RWPE2 (cell line): ENCODE measurements at regions not wholly inside any gene's neighbourhood (a gene's known extent, or its start where the extent isn't known, plus 50 kb on each side); places are given as distances from the start of the nearest gene placed in this dataset.
"Not testable (repeated sequence)": the region's sequence is repeated elsewhere in the genome, so short reads cannot be mapped to it uniquely, and the experiment has no call there.

Experiments
- ATAC-seq: fragments of 200-7000 bp; cut with Tn5 transposase; 3 replicates; pipeline ENCODE4 v1.9.1; 2021; ENCODE audit warnings: low read depth
- DNase-seq: peaks from one replicate; pipeline ENCODE4 v3.0.0-alpha.2; 2020; ENCODE audit warnings: low spot score
- H3K27ac ChIP-seq: fragments of 450-650 bp; 2 replicates; pipeline ENCODE4 v1.5.1; 2017; ENCODE audit warnings: mild to moderate bottlenecking; ENCODE audit not compliant: poor library complexity, severe bottlenecking
- H3K27me3 ChIP-seq: fragments of 250-450 bp; sonication (Bioruptor Pico); 2 replicates; pipeline ENCODE4 v1.5.1; 2021; ENCODE audit warnings: mild to moderate bottlenecking, moderate library complexity; ENCODE audit not compliant: insufficient read depth, poor library complexity, severe bottlenecking
- H3K36me3 ChIP-seq: fragments of 250-450 bp; sonication (Bioruptor Pico); 2 replicates; pipeline ENCODE4 v1.5.1; 2020; ENCODE audit warnings: low read depth, mild to moderate bottlenecking, moderate library complexity
- H3K4me1 ChIP-seq: fragments of 250-450 bp; sonication (Bioruptor Pico); 2 replicates; pipeline ENCODE4 v1.5.1; 2021; ENCODE audit warnings: mild to moderate bottlenecking, moderate library complexity; ENCODE audit not compliant: insufficient read depth, poor library complexity, severe bottlenecking
- H3K4me3 ChIP-seq: fragments of 250-450 bp; sonication (Bioruptor Pico); 2 replicates; pipeline ENCODE4 v1.5.1; 2021; ENCODE audit warnings: mild to moderate bottlenecking, moderate library complexity; ENCODE audit not compliant: severe bottlenecking
- H3K9me3 ChIP-seq: fragments of 250-450 bp; sonication (Bioruptor Pico); 2 replicates; pipeline ENCODE4 v1.5.1; 2021; ENCODE audit warnings: mild to moderate bottlenecking, moderate library complexity; ENCODE audit not compliant: severe bottlenecking
- CTCF ChIP-seq: fragments of 450-650 bp; IDR thresholded peaks from one replicate; pipeline ENCODE4 v1.5.1; 2017; ENCODE audit warnings: mild to moderate bottlenecking, moderate library complexity; ENCODE audit not compliant: poor library complexity, severe bottlenecking

GRCh38 chr15:25245801-25246622, 192.8 kb downstream of the UBE3A start:
- Histone ChIP-seq H3K4me3 (no peak overlapping the region), H3K27ac (no peak overlapping the region), H3K9me3 (peaks cover 55% of the 10 kb centered on the region), H3K4me1 (no peaks in the 10 kb centered on the region), H3K36me3 (no peaks in the 10 kb centered on the region), H3K27me3 (no peaks in the 10 kb centered on the region)
- no peak for TF ChIP-seq CTCF
- ATAC-seq (no peak), DNase-seq (no peak)

GRCh38 chr15:25246641-25247406, 192.0 kb downstream of the UBE3A start:
- Histone ChIP-seq H3K27me3 (no peaks in the 10 kb centered on the region), H3K27ac (no peak overlapping the region), H3K9me3 (peaks cover 56% of the 10 kb centered on the region), H3K4me1 (no peaks in the 10 kb centered on the region), H3K4me3 (no peak overlapping the region), H3K36me3 (no peaks in the 10 kb centered on the region)
- no peak for ATAC-seq
- no peak for TF ChIP-seq CTCF
- DNase-seq: no peak

GRCh38 chr15:25247407-25248038, 191.3 kb downstream of the UBE3A start:
- Histone ChIP-seq H3K9me3 (peaks cover 56% of the 10 kb centered on the region), H3K27ac (no peak overlapping the region), H3K4me1 (no peaks in the 10 kb centered on the region), H3K27me3 (no peaks in the 10 kb centered on the region), H3K36me3 (no peaks in the 10 kb centered on the region), H3K4me3 (no peak overlapping the region)
- DNase-seq: no peak
- no peak for ATAC-seq
- no peak for TF ChIP-seq CTCF

- H3K27ac ChIP-seq, ATAC-seq, H3K27me3 ChIP-seq, DNase-seq, H3K4me1 ChIP-seq, H3K36me3 ChIP-seq, H3K4me3 ChIP-seq: not testable (repeated sequence)
- peaks cover 50% of the 10 kb centered on the region for H3K9me3 ChIP-seq
These were observed 190.7 kb downstream of the UBE3A start for GRCh38 chr15:25248087-25248486.

- TF ChIP-seq CTCF: no peak
- Histone ChIP-seq H3K4me1 (no peaks in the 10 kb centered on the region), H3K4me3 (no peak overlapping the region), H3K36me3 (no peaks in the 10 kb centered on the region), H3K9me3 (peaks cover 45% of the 10 kb centered on the region), H3K27me3 (no peaks in the 10 kb centered on the region), H3K27ac (no peak overlapping the region)
- ATAC-seq: no peak
- DNase-seq: peak; percentile 56
These were observed 190.1 kb downstream of the UBE3A start for GRCh38 chr15:25248583-25249235.
